Keratinocyte (primary cell): ENCODE measurements at regions not wholly inside any gene's neighbourhood (a gene's known extent, or its start where the extent isn't known, plus 50 kb on each side); places are given as distances from the start of the nearest gene placed in this dataset.
"Not testable (repeated sequence)": the region's sequence is repeated elsewhere in the genome, so short reads cannot be mapped to it uniquely, and the experiment has no call there.

ENCODE experiments used
- DNase-seq: peaks from one replicate; pipeline ENCODE4 v3.0.0-alpha.2; 2011; ENCODE audit warnings: low read depth, missing footprints, low spot score
- FAIRE-seq: peaks from 2 replicates; lab custom pipeline; 2011; peaks lifted over from hg19 to GRCh38; lab: Jason Lieb, UNC
- H2AFZ ChIP-seq: 2 replicates; pipeline ENCODE4 v1.6.0; 2012; ENCODE audit warnings: low read length, control low read depth, inconsistent platforms; ENCODE audit not compliant: control insufficient read depth
- H3K27ac ChIP-seq: 2 replicates; pipeline ENCODE4 v1.5.1; 2011; ENCODE audit warnings: low read length; ENCODE audit not compliant: control insufficient read depth, insufficient read depth
- H3K27me3 ChIP-seq: 3 replicates; pipeline ENCODE4 v1.6.0; 2011; ENCODE audit warnings: low read length; ENCODE audit not compliant: control insufficient read depth, insufficient read depth; ENCODE audit errors: extremely low read depth
- H3K36me3 ChIP-seq, 2 experiments: 2 replicates in 1 of 2; 3 replicates in 1 of 2; pipeline ENCODE4 v1.5.1; 2011; ENCODE audit warnings: low read length in 2 of 2, mild to moderate bottlenecking in 1 of 2; ENCODE audit not compliant: control insufficient read depth in 2 of 2, insufficient read depth in 2 of 2; ENCODE audit errors: extremely low read depth in 1 of 2
- H3K4me1 ChIP-seq: 3 replicates; pipeline ENCODE4 v1.5.1; 2011; ENCODE audit warnings: low read length; ENCODE audit not compliant: control insufficient read depth, insufficient read depth; ENCODE audit errors: extremely low read depth
- H3K4me2 ChIP-seq: 3 replicates; pipeline ENCODE4 v1.6.0; 2011; ENCODE audit warnings: low read depth, low read length; ENCODE audit not compliant: control insufficient read depth, insufficient read depth; ENCODE audit errors: extremely low read depth
- H3K4me3 ChIP-seq, 3 experiments: fragments of 200-600 bp in 1 of 3; sonication (generic) in 1 of 3; 2 replicates in 2 of 3; 3 replicates in 1 of 3; pipeline ENCODE4 v1.5.1; 2011 to 2016; ENCODE audit warnings: low read length in 3 of 3, mild to moderate bottlenecking in 3 of 3, control low read depth in 2 of 3, inconsistent platforms in 1 of 3, low read depth in 1 of 3, mixed read lengths in 1 of 3, mixed run types in 1 of 3, moderate library complexity in 1 of 3; ENCODE audit not compliant: control insufficient read depth in 2 of 3, insufficient read depth in 2 of 3; ENCODE audit errors: extremely low read depth in 1 of 3
- H3K79me2 ChIP-seq: 2 replicates; pipeline ENCODE4 v1.6.0; 2012; ENCODE audit warnings: low read length; ENCODE audit not compliant: control insufficient read depth, insufficient read depth
- H3K9ac ChIP-seq: 3 replicates; pipeline ENCODE4 v1.6.0; 2011; ENCODE audit warnings: low read length; ENCODE audit not compliant: control insufficient read depth, insufficient read depth; ENCODE audit errors: extremely low read depth
- H3K9me1 ChIP-seq: 3 replicates; pipeline ENCODE4 v1.6.0; 2011; ENCODE audit warnings: low read length; ENCODE audit not compliant: control insufficient read depth, insufficient read depth; ENCODE audit errors: extremely low read depth
- H3K9me3 ChIP-seq: 2 replicates; pipeline ENCODE4 v1.5.1; 2012; ENCODE audit warnings: low read depth, low read length; ENCODE audit not compliant: control insufficient read depth
- H4K20me1 ChIP-seq: 3 replicates; pipeline ENCODE4 v1.6.0; 2011; ENCODE audit warnings: low read length; ENCODE audit not compliant: control insufficient read depth, insufficient read depth; ENCODE audit errors: extremely low read depth
- dilution Hi-C: fragments of 300-500 bp; cut with MboI; formaldehyde crosslinking; loops from one replicate; pipeline ENCODE4 v1.7.0; 2020; ENCODE audit warnings: low sequenced_read_pairs; ENCODE audit not compliant: extremely low pct_ligation_motif_present

DNA sequence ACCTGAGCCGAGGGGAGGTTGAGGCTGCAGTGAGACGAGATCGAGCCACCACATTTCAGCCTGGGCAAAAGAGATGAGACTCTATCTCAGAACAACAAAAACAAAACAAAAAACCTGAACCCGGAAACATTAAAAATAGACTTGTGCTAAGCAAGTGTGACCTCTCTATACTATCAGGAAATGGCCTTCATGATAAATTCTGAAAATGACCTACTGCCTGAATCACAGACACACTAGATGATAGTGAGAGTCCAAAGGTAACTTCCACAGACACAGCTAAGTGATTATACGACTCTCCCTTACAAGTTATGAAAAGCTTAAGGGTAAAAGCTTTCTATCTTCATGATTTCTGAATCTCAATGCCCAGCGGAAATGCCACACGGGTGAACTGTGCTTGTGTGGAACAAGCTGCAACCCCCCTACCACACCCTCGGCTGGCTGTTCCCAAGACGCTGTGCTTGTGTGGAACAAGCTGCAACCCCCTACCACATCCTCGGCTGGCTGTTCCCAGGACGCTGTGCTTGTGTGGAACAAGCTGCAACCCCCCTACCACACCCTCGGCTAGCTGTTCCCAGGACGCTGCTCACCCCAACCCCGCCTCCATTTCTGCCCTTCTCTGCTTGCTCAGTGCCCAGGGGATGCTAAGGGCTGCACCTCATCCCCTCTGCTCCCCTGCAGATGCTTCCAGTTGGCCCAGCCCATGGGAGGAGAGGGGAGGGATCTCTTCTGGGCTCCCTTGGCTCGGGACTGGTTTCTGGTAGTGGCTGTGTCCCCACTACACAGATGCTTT, 56.2 kb upstream of the TNK2 start:
- H2AFZ ChIP-seq, H3K27me3 ChIP-seq, H3K4me1 ChIP-seq, dilution Hi-C loops, FAIRE-seq, H3K9me1 ChIP-seq, H3K36me3 ChIP-seq, H3K9ac ChIP-seq, H3K9me3 ChIP-seq, H3K27ac ChIP-seq, H3K4me3 ChIP-seq, H3K79me2 ChIP-seq, DNase-seq, H4K20me1 ChIP-seq, H3K4me2 ChIP-seq: not testable (repeated sequence)

DNA sequence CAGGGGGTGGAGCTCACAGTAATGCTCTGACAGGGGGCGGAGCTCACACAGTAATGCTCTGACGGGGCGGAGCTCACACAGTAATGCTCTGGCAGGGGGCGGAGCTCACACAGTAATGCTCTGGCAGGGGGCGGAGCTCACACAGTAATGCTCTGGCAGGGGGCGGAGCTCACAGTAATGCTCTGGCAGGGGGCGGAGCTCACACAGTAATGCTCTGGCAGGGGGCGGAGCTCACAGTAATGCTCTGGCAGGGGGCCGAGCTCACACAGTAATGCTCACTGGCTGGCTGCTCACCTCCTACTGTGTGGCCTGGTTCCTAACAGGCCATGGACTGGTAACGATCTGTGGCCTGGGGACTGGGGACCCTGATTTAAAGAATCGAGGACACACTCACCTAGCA, 53.9 kb upstream of the TNK2 start:
- H3K4me3 ChIP-seq, DNase-seq, H3K27ac ChIP-seq, H4K20me1 ChIP-seq, H2AFZ ChIP-seq, H3K27me3 ChIP-seq, H3K9me1 ChIP-seq, FAIRE-seq, H3K36me3 ChIP-seq, H3K79me2 ChIP-seq, dilution Hi-C loops, H3K9ac ChIP-seq, H3K9me3 ChIP-seq, H3K4me2 ChIP-seq, H3K4me1 ChIP-seq: not testable (repeated sequence)

DNA sequence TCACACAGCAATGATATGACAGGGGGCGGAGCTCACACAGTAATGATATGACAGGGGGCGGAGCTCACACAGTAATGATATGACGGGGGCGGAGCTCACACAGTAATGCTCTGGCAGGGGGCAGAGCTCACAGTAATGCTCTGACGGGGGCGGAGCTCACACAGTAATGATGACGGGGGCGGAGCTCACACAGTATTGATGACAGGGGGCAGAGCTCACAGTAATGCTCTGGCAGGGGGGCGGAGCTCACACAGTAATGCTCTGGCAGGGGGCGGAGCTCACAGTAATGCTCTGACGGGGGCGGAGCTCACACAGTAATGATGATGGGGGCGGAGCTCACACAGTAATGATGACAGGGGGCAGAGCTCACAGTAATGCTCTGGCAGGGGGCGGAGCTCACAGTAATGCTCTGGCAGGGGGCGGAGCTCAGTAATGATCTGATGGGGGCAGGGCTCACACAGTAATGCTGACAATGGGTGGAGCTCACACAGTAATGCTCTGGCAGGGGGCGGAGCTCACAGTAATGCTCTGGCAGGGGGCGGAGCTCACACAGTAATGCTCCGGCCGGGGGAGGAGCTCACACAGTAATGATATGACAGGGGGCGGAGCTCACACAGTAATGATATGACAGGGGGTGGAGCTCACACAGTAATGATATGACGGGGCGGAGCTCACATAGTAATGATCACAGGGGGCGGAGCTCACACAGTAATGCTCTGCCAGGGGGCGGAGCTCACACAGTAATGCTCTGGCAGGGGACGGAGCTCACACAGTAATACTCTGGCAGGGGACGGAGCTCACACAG, 52.8 kb upstream of the TNK2 start:
- H3K4me3 ChIP-seq, H3K27me3 ChIP-seq, H3K9me1 ChIP-seq, H3K4me2 ChIP-seq, H4K20me1 ChIP-seq, H2AFZ ChIP-seq, dilution Hi-C loops, FAIRE-seq, H3K36me3 ChIP-seq, H3K4me1 ChIP-seq, H3K9me3 ChIP-seq, H3K9ac ChIP-seq, H3K27ac ChIP-seq, H3K79me2 ChIP-seq: not testable (repeated sequence)
- peak; percentile 11 for DNase-seq

DNA sequence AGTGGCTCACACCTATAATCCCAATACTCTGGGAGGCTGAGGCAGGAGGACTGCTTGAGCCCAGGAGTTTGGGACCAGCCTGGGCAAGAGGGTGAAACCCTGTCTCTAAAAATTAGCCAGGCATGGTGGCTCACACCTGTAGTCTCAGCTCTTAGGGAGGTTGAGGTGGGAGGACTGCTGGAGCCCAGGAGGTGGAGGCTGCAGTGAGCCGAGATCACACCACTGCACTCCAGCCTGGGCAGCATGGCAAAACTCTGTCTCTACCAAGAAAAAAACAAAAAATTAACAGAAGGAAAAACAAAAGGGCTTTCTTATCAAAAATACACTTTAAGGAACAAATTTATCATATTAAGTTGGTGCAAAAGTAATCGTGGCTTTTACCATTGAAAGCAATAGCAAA, 51.8 kb upstream of the TNK2 start:
- H3K36me3 ChIP-seq, H3K79me2 ChIP-seq, H3K4me1 ChIP-seq, DNase-seq, FAIRE-seq, H2AFZ ChIP-seq, H3K27me3 ChIP-seq, H3K9me3 ChIP-seq, H3K4me3 ChIP-seq, dilution Hi-C loops, H3K9ac ChIP-seq, H3K9me1 ChIP-seq, H3K27ac ChIP-seq, H3K4me2 ChIP-seq, H4K20me1 ChIP-seq: not testable (repeated sequence)
